Liver (tissue), 8 donors: ENCODE measurements at regions not wholly inside any gene's neighbourhood (a gene's known extent, or its start where the extent isn't known, plus 50 kb on each side); places are given as distances from the start of the nearest gene placed in this dataset.

Source experiments
- DNase-seq: peaks from one replicate; pipeline ENCODE4 v3.0.0-alpha.2; 2017; ENCODE audit warnings: low spot score
- H3K27ac ChIP-seq, 2 donors: one replicate each; pipeline ENCODE4 v1.7.0; 2013; ENCODE audit warnings: inconsistent platforms in 2 of 2, low read length in 2 of 2, control low read depth in 1 of 2, low read depth in 1 of 2, mild to moderate bottlenecking in 1 of 2
- H3K27me3 ChIP-seq, 4 donors: one replicate each; pipeline versions ENCODE4 v1.6.1 to v1.7.0; 2013; ENCODE audit warnings: low read length in 3 of 4, inconsistent platforms in 1 of 4, mild to moderate bottlenecking in 1 of 4, moderate library complexity in 1 of 4; ENCODE audit not compliant: control insufficient read depth in 4 of 4, insufficient read depth in 4 of 4
- H3K36me3 ChIP-seq, 4 donors: one replicate each; pipeline versions ENCODE4 v1.6.1 to v1.7.0; 2013; ENCODE audit warnings: low read length in 3 of 4, mild to moderate bottlenecking in 3 of 4, low read depth in 1 of 4, moderate library complexity in 1 of 4; ENCODE audit not compliant: control insufficient read depth in 4 of 4, insufficient read depth in 3 of 4
- H3K4me1 ChIP-seq, 4 donors: one replicate each; pipeline versions ENCODE4 v1.6.1 to v1.7.0; 2013; ENCODE audit warnings: low read length in 3 of 4, mild to moderate bottlenecking in 3 of 4, moderate library complexity in 1 of 4; ENCODE audit not compliant: control insufficient read depth in 4 of 4, insufficient read depth in 4 of 4
- H3K4me3 ChIP-seq, 3 donors: one replicate each; pipeline versions ENCODE4 v1.6.1 to v1.7.0; 2013; ENCODE audit warnings: low read length in 3 of 3, control low read depth in 1 of 3, low read depth in 1 of 3, mild to moderate bottlenecking in 1 of 3
- H3K9ac ChIP-seq, 2 donors: one replicate each; pipeline ENCODE4 v1.7.0; 2013; ENCODE audit warnings: low read length in 2 of 2, mild to moderate bottlenecking in 2 of 2, moderate library complexity in 2 of 2, control low read depth in 1 of 2, low read depth in 1 of 2
- H3K9me3 ChIP-seq, 4 donors: one replicate each; pipeline versions ENCODE4 v1.6.1 to v1.7.0; 2013; ENCODE audit warnings: low read length in 3 of 4; ENCODE audit not compliant: control insufficient read depth in 4 of 4
- EGR1 ChIP-seq, 2 donors: IDR thresholded peaks; 2 replicates each; pipeline ENCODE4 v1.6.1; 2016 to 2018; ENCODE audit warnings: antibody characterized with exemption in 2 of 2, low read depth in 2 of 2
- FOXA1 ChIP-seq: IDR thresholded peaks from 2 replicates; pipeline ENCODE4 v1.6.1; 2016; ENCODE audit warnings: antibody characterized with exemption
- GABPA ChIP-seq, 2 donors: IDR thresholded peaks in 1 of 2; conservative IDR thresholded peaks in 1 of 2; 2 replicates each; pipeline ENCODE4 v1.6.1; 2016; ENCODE audit warnings: antibody characterized with exemption in 2 of 2, mild to moderate bottlenecking in 1 of 2, moderate library complexity in 1 of 2
- HNF4G ChIP-seq: IDR thresholded peaks from 2 replicates; pipeline ENCODE4 v1.6.1; 2016; ENCODE audit warnings: antibody characterized with exemption
- JUND ChIP-seq, 2 donors: IDR thresholded peaks; 2 replicates each; pipeline ENCODE4 v1.6.1; 2016; ENCODE audit warnings: antibody characterized with exemption in 2 of 2
- NR2F2 ChIP-seq: IDR thresholded peaks from 2 replicates; pipeline ENCODE4 v1.6.1; 2016; ENCODE audit warnings: antibody characterized with exemption
- RAD21 ChIP-seq, 2 donors: IDR thresholded peaks; 2 replicates each; pipeline ENCODE4 v1.6.1; 2016; ENCODE audit warnings: antibody characterized with exemption in 2 of 2, mild to moderate bottlenecking in 2 of 2
- SP1 ChIP-seq: IDR thresholded peaks from 2 replicates; pipeline ENCODE4 v1.6.1; 2018; ENCODE audit warnings: antibody characterized with exemption, mild to moderate bottlenecking
- TAF1 ChIP-seq: conservative IDR thresholded peaks from 2 replicates; pipeline ENCODE4 v1.6.1; 2016; ENCODE audit warnings: antibody characterized with exemption, mild to moderate bottlenecking
- YY1 ChIP-seq: IDR thresholded peaks from 2 replicates; pipeline ENCODE4 v1.6.1; 2016; ENCODE audit warnings: antibody characterized with exemption, mild to moderate bottlenecking
- WGBS: extraction: QIAGEN DNeasy Blood & Tissue Kit; methylation state at CpG from one replicate; pipeline ENCODE4 v1.1.7; 2013; 5-methylcytosine and 5-hydroxymethylcytosine counted together
- TF ChIP-seq, protein P1 (sequence below): fragments of 150-350 bp; IDR thresholded peaks from 2 replicates; pipeline ENCODE4 v1.5.1; 2017; ENCODE audit warnings: improper control_type of control experiment, low read depth, low read length; ENCODE audit not compliant: missing input control
- TF ChIP-seq, protein P2 (sequence below): IDR thresholded peaks from 2 replicates; pipeline ENCODE4 v1.6.1; 2016; ENCODE audit warnings: antibody characterized with exemption, mild to moderate bottlenecking
- TF ChIP-seq, protein P3 (sequence below): IDR thresholded peaks from 2 replicates; pipeline ENCODE4 v1.6.1; 2016; ENCODE audit warnings: antibody characterized with exemption
- donor health status: healthy.
- donor health status: healthy.
- donor health status: healthy.
- donor health status: healthy.
- donor health status: healthy.

DNA sequence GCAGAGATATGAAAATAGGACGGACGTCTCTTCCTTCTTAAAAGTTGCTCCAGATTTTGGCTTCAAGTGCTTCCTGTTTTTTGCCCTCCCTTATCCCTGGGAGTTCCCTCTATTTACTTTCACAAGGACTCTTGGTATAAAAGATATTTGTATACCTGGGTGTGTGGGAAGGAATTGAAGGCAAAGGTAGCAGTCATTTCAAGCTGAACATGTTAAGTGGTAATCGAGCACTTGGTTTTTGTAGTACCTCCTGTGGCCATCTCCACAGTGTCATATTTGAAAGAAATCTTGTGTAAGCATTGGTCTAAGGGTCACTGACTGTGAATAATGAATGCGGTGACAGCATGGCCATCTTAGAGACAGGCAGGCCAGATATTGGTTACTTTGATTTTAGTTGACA, 593.6 kb downstream of the MTRR start:
- peaks cover 0 to 3% (median 0%) of the 10 kb centered on the region in 4 donors for H3K36me3 ChIP-seq
- H3K4me3 ChIP-seq = no peak overlapping the region
- H3K4me1 ChIP-seq = peaks cover 0 to 9% (median 1%) of the 10 kb centered on the region in 4 donors
- H3K9me3 ChIP-seq = no peaks in the 10 kb centered on the region
- TF ChIP-seq, protein P1, sequence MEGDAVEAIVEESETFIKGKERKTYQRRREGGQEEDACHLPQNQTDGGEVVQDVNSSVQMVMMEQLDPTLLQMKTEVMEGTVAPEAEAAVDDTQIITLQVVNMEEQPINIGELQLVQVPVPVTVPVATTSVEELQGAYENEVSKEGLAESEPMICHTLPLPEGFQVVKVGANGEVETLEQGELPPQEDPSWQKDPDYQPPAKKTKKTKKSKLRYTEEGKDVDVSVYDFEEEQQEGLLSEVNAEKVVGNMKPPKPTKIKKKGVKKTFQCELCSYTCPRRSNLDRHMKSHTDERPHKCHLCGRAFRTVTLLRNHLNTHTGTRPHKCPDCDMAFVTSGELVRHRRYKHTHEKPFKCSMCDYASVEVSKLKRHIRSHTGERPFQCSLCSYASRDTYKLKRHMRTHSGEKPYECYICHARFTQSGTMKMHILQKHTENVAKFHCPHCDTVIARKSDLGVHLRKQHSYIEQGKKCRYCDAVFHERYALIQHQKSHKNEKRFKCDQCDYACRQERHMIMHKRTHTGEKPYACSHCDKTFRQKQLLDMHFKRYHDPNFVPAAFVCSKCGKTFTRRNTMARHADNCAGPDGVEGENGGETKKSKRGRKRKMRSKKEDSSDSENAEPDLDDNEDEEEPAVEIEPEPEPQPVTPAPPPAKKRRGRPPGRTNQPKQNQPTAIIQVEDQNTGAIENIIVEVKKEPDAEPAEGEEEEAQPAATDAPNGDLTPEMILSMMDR = no peak
- TF ChIP-seq RAD21 (IDR thresholded peaks at IDR 0.05) = no peak
- TF ChIP-seq EGR1 (IDR thresholded peaks at IDR 0.05; ENCODE audit: low read depth in 2 of 2) = no peak
- no peak for TF ChIP-seq GABPA (IDR thresholded peaks at IDR 0.05 in 1 of 2, conservative IDR thresholded peaks at IDR 0.05 in 1 of 2)
- TF ChIP-seq JUND (IDR thresholded peaks at IDR 0.05) = no peak
- TF ChIP-seq SP1 = no peak
- no peak for TF ChIP-seq TAF1
- TF ChIP-seq YY1 = no peak
- TF ChIP-seq NR2F2 = no peak
- TF ChIP-seq, protein P2, sequence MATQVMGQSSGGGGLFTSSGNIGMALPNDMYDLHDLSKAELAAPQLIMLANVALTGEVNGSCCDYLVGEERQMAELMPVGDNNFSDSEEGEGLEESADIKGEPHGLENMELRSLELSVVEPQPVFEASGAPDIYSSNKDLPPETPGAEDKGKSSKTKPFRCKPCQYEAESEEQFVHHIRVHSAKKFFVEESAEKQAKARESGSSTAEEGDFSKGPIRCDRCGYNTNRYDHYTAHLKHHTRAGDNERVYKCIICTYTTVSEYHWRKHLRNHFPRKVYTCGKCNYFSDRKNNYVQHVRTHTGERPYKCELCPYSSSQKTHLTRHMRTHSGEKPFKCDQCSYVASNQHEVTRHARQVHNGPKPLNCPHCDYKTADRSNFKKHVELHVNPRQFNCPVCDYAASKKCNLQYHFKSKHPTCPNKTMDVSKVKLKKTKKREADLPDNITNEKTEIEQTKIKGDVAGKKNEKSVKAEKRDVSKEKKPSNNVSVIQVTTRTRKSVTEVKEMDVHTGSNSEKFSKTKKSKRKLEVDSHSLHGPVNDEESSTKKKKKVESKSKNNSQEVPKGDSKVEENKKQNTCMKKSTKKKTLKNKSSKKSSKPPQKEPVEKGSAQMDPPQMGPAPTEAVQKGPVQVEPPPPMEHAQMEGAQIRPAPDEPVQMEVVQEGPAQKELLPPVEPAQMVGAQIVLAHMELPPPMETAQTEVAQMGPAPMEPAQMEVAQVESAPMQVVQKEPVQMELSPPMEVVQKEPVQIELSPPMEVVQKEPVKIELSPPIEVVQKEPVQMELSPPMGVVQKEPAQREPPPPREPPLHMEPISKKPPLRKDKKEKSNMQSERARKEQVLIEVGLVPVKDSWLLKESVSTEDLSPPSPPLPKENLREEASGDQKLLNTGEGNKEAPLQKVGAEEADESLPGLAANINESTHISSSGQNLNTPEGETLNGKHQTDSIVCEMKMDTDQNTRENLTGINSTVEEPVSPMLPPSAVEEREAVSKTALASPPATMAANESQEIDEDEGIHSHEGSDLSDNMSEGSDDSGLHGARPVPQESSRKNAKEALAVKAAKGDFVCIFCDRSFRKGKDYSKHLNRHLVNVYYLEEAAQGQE = no peak
- no peak for TF ChIP-seq HNF4G
- no peak for TF ChIP-seq FOXA1
- TF ChIP-seq, protein P3, sequence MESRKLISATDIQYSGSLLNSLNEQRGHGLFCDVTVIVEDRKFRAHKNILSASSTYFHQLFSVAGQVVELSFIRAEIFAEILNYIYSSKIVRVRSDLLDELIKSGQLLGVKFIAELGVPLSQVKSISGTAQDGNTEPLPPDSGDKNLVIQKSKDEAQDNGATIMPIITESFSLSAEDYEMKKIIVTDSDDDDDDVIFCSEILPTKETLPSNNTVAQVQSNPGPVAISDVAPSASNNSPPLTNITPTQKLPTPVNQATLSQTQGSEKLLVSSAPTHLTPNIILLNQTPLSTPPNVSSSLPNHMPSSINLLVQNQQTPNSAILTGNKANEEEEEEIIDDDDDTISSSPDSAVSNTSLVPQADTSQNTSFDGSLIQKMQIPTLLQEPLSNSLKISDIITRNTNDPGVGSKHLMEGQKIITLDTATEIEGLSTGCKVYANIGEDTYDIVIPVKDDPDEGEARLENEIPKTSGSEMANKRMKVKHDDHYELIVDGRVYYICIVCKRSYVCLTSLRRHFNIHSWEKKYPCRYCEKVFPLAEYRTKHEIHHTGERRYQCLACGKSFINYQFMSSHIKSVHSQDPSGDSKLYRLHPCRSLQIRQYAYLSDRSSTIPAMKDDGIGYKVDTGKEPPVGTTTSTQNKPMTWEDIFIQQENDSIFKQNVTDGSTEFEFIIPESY = no peak
- H3K27ac ChIP-seq = no peak overlapping the region
- no peak overlapping the region for H3K9ac ChIP-seq
- no peaks in the 10 kb centered on the region for H3K27me3 ChIP-seq
- no peak for DNase-seq
- WGBS = 65% methylated on average over 4 of the region's 4 CpGs

DNA sequence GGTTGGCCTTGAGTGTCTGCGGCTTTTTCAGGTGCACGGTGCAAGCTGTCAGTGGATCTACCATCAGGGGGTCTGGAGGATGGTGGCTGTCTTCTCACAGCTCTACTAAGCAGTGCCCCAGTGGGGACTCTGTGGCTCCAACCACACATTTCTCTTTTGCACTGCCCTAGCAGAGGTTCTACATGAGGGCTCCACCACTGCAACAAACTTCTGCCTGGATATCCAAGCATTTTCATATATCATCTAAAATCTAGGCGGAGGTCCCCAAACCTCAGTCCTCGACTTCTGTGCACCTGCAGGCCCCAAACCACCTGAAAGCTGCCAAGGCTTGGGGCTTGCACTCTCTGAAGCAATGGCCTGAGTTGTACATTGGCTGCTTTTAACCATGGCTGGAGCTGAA, 601.5 kb downstream of the MTRR start:
- H3K4me3 ChIP-seq = no peak overlapping the region
- no peaks in the 10 kb centered on the region for H3K36me3 ChIP-seq
- TF ChIP-seq YY1 = no peak
- TF ChIP-seq HNF4G = no peak
- TF ChIP-seq, protein P2 = no peak
- TF ChIP-seq NR2F2 = no peak
- H3K9ac ChIP-seq = no peak overlapping the region
- H3K27me3 ChIP-seq = no peaks in the 10 kb centered on the region
- peaks cover 2 to 10% (median 5%) of the 10 kb centered on the region in 4 donors for H3K9me3 ChIP-seq
- H3K27ac ChIP-seq = no peak overlapping the region
- no peaks in the 10 kb centered on the region for H3K4me1 ChIP-seq
- 93% methylated on average over 4 of the region's 4 CpGs for WGBS
- no peak for DNase-seq
